Middle frontal gyrus (tissue), 1 donor: ENCODE measurements at regions not wholly inside any gene's neighbourhood (a gene's known extent, or its start where the extent isn't known, plus 50 kb on each side); places are given as distances from the start of the nearest gene placed in this dataset.

Experiments
- DNase-seq: peaks from one replicate; pipeline ENCODE4 v3.0.0-alpha.2; 2015; ENCODE audit warnings: low spot score; ENCODE audit errors: extremely low spot score

- no peak for DNase-seq
Measured at GRCh38 chr3:104536715-104537114, 830.0 kb upstream of the ALCAM start.

- no peak for DNase-seq
Measured at GRCh38 chr3:104537323-104537722, 829.4 kb upstream of the ALCAM start.

DNA sequence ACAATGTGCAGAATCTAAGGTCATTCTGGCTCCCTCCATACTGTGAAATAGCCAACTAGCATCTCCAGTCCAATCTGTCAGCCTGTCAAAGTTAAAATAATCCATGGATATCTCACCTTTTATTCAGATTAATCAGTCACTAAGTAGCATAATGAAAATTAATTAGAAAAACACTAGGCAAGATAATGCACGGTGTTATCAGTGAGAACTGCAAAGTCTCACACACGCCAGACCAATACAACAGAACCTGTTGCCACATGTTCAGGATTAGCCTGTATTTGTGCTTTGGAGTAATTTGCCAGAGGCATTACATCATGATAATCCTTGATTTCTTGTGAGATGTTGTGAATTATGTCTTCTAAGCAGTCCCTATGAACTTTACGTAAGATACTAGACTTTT, 820.4 kb upstream of the ALCAM start:
- no peak for DNase-seq

DNA sequence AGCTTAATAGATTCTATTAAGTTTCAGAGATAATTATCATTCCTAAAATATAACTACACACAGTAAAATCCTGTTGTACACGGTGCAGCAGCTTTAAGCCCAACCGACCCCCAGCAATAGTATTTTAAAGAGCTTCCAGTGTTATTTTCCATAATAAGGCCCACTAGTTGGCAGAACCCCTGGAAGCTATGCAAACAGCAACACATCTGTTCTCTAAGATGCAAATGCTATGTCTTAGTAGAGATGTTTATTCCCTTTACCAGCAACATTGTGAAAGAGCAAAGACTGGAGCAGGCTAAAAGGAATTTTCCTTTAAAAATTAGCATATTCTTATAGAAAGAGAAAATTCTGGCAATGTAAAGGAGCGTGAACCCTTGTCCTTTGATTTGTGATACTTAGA, 819.7 kb upstream of the ALCAM start:
- DNase-seq = no peak

GRCh38 chr3:104548401-104548800, 818.3 kb upstream of the ALCAM start:
- DNase-seq = no peak

DNA sequence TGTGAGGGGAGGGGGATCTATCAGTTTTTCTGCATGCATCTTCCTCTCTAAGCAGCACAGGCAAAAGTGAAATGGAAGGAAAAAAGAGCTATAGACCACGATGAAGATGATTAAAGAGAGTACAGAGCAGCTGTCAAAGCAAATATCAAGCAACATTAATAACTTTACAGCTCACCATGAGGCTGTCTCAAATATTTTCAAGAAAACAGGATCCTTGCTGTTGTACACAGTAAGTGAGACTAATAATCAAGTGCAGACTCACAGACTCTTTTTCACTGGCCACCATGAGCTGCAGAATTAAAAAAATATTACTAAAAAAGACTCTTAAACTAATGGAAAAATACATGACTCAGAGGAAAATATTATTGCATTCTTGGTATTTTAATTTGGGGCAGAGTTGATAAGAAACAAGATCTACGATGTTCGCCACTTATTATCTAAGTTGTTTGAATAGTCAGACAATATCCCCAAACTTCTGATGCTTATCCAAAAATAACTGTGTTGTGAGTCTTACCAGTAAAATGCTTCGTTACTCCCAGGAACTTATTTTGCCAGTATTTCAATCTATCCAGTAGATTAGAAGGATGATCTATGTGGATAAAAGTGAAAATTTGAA, 817.5 kb upstream of the ALCAM start:
- DNase-seq = no peak

GRCh38 chr3:104553121-104553520, 813.6 kb upstream of the ALCAM start:
- DNase-seq = no peak

DNA sequence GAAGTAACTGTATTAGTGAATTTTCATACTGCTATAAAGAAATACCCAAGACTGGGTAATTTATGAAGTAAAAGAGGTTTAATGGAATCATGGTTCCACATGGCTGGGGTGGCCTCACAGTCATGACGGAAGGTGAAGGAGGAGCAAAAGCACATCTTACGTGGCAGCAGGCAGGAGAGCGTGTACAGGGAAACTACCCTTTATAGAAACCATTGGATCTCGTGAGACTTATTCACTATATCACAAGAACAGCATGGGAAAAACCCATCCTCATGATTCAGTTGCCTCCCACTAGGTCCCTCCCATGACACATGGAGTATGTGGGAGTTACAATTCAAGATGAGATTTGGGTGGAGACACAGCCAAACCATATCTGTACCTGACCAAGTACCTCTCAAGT, 812.3 kb upstream of the ALCAM start:
- no peak for DNase-seq

DNA sequence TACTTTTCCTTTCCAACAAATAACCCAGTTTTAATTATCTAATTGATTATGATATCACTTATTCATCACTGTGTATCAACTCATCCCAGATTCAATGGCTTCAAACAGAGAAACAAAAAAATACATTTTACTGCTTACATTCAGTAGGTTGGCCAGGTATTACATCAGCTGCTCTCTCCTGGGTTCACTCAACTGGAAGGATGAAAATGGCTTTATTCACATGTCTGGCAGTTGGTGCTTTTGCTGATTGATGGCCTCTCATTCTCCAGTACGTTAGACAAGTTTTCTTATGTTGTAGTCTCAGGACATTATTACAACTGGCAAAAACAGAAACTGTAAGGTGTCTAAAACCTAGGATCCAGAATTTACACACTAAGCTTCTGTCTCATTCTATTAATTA, 811.0 kb upstream of the ALCAM start:
- no peak for DNase-seq

DNA sequence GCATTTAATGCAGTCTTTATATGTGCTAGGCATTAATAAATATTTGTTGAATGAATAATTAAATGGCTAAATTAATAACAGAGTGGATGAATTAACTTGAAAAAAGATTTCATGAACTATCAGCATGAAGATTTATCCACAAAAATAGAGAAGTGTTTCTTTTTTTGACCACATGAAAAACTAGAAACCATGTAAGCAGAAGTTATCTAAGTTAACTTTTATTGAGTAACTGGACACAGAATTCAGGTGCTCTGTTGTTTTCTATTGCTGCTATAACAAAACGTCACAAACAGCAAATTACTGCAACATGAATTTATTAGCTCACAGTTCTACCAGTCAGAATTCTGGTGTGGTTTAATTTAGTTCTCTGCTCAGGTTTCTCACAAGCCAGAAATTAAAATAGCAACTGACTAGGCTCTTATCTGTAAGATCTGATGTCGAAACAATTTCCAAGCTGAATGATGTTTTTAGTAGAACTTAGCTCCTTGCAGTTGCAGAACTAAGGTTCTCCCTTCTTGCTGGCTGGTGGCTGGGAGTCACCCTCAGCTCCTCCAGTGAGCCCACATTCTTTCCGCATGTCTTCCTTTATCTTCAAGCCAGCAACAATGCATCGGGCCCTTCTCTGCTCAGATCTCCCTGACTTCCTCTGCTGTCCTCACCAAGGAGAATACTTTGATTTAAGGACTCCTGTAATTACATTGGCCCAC, 810.2 kb upstream of the ALCAM start:
- no peak for DNase-seq

- no peak for DNase-seq
Measured at GRCh38 chr3:104561324-104561723, 805.4 kb upstream of the ALCAM start.

- no peak for DNase-seq
Measured at GRCh38 chr3:104564045-104564643, 802.6 kb upstream of the ALCAM start.

GRCh38 chr3:104566054-104566453, 800.7 kb upstream of the ALCAM start:
- no peak for DNase-seq

DNA sequence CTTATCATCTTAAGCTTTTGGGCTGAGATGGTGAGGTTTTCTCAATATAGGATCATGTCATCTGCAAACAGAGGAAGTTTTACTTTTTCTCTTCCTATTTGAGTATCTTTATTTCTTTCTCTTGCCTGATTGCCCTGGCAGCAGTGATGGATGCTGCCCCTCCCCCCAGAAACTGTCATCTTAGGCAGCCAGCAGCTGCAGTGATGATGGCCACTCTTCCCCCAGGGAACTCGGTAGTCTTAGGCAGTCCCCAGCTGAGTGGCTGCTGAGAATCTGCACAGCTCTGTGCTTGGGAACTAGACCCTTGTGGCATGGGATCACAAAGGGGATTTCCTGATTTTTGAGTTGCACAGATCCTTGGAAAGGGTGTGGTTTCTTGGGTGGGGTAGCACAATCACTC, 791.1 kb upstream of the ALCAM start:
- DNase-seq = no peak

DNA sequence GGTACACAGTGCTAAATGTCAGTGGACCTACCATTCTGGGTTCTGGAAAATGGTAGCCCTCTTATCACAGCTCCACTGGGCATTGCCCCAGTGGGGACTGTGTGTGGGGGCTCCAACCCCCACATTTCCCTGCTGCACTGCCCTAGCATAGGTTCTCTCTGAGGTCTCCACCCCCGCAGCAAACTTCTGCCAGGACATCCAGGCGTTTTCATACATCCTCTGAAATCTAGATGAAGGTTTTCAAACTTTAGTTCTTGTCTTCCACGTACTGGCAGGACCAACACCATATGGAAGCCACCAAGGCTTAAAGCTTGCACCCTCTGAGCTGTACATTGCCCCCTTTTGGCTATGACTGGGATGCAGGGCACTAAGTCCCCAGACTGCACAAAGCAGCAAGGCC, 788.2 kb upstream of the ALCAM start:
- no peak for DNase-seq

DNA sequence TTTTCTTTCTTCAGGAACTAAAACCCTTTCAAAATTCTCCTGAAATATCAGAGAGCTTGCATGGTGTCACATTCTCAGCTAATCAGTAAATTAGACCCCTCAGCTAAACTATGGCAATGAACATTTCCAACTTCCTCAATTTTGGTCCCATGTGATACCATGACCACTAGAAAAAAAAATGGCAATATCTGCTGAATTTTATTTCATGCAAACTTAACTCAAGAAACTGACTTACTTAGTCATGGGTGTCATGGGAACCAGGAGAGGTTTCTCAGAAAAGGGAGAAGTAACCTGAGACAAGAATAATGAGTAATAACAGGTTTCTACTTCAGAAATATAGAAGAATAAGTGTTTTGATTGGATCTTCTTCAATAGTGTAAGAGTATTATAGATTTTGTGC, 784.6 kb upstream of the ALCAM start:
- DNase-seq = no peak

DNA sequence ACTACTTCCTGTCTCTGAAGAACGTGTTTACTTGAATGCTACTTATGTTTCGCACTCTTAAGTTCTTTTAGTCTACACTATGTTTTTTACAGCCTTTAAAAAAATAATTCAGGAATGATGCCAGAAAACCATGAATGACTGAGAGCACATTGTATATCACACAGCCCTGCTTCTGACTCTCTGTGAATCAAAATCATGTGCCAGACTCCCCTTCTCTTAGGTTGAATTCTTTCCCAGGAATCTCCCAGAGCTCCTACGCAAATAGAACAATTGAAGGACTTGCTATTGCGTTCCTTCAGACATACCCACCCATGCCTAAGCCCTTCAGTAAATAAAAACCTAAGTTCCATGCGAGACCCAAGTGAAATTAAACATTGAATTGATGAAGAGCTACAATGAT, 782.0 kb upstream of the ALCAM start:
- DNase-seq = no peak

- DNase-seq = no peak
Measured at GRCh38 chr3:104586344-104586743, 780.4 kb upstream of the ALCAM start.

GRCh38 chr3:104588442-104588841, 778.3 kb upstream of the ALCAM start:
- DNase-seq = no peak

GRCh38 chr3:104591776-104592175, 774.9 kb upstream of the ALCAM start:
- DNase-seq = no peak

GRCh38 chr3:104594491-104594890, 772.2 kb upstream of the ALCAM start:
- no peak for DNase-seq

DNA sequence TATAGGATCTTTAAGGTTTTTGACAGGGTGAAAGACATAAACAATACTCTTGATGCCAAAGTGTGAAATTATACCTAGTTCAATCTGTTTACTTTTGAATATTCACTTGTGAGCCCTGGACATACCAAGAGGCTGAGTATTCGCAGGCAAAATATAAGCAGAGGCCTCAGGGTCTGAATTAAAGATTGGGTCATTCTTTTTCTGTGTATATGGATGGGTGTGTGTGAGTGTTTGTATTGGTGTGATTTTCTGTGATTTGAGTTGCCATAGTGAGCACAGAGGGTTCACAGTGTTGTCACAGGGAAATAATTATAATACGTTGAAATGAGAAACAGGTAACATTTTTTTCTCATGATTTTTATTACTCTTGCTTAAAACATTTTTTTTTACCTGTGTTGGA, 770.7 kb upstream of the ALCAM start:
- no peak for DNase-seq

- DNase-seq = no peak
Measured at GRCh38 chr3:104596551-104596950, 770.2 kb upstream of the ALCAM start.
